Panc1 (cell line): ENCODE measurements at regions not wholly inside any gene's neighbourhood (a gene's known extent, or its start where the extent isn't known, plus 50 kb on each side); places are given as distances from the start of the nearest gene placed in this dataset.

Experiments
- ATAC-seq: fragments of 200-7000 bp; cut with Tn5 transposase; 2 replicates; pipeline ENCODE4 v1.9.1; 2020; ENCODE audit warnings: mild to moderate bottlenecking, moderate library complexity
- BruUV-seq: library from RNA; stranded (reverse); fragments of 400-500 nt; replicated peaks from 2 replicates; lab custom pipeline; 2021; lab: Mats Ljungman, UMichigan
- CTCF ChIA-PET: fragments of 300-600 bp; sonication (Branson Sonifier 250); formaldehyde crosslinking; loops from one replicate; lab custom pipeline; 2022; ENCODE audit warnings: antibody characterized with exemption; lab: Charles Lee
- POLR2A ChIA-PET: fragments of 300-600 bp; sonication (Branson Sonifier 250); formaldehyde crosslinking; loops from one replicate; lab custom pipeline; 2022; ENCODE audit warnings: antibody characterized with exemption; lab: Charles Lee
- DNase-seq: peaks from one replicate; pipeline ENCODE4 v3.0.0-alpha.2; 2010; ENCODE audit warnings: low read depth, low spot score
- H3K27ac ChIP-seq: 2 replicates; pipeline ENCODE4 v1.5.1; 2011; ENCODE audit warnings: mild to moderate bottlenecking, low read length, inconsistent platforms
- H3K27me3 ChIP-seq: fragments of 200-500 bp; sonication (Bioruptor generic); 2 replicates; pipeline ENCODE4 v1.6.0; 2014; ENCODE audit warnings: low read length, inconsistent platforms; ENCODE audit not compliant: control insufficient read depth, insufficient read depth
- H3K36me3 ChIP-seq: fragments of 200-500 bp; sonication (Bioruptor generic); 2 replicates; pipeline ENCODE4 v1.5.1; 2014; ENCODE audit warnings: inconsistent platforms, mild to moderate bottlenecking, low read length, moderate library complexity; ENCODE audit not compliant: control insufficient read depth, insufficient read depth
- H3K4me1 ChIP-seq: 2 replicates; pipeline ENCODE4 v1.5.1; 2011; ENCODE audit warnings: inconsistent platforms, mild to moderate bottlenecking, low read length, moderate library complexity; ENCODE audit not compliant: control insufficient read depth, insufficient read depth
- H3K4me3 ChIP-seq, 2 experiments: 2 replicates each; pipeline ENCODE4 v1.5.1; 2011 to 2012; ENCODE audit warnings: low read depth in 2 of 2, low read length in 2 of 2, mild to moderate bottlenecking in 2 of 2, inconsistent platforms in 1 of 2, moderate library complexity in 1 of 2
- H3K9me3 ChIP-seq: fragments of 200-500 bp; sonication (Bioruptor generic); 2 replicates; pipeline ENCODE4 v1.5.1; 2014; ENCODE audit warnings: low read depth, mild to moderate bottlenecking, inconsistent platforms, low read length, moderate library complexity; ENCODE audit not compliant: control insufficient read depth, insufficient read depth
- POLR2AphosphoS5 ChIP-seq: IDR thresholded peaks from 2 replicates; pipeline ENCODE4 v1.6.1; 2012; ENCODE audit warnings: mild to moderate bottlenecking, low read depth, low read length, moderate library complexity
- SIN3A ChIP-seq: IDR thresholded peaks from 2 replicates; pipeline ENCODE4 v1.6.1; 2012; ENCODE audit warnings: low read depth, mild to moderate bottlenecking, low read length, moderate library complexity, borderline replicate concordance; ENCODE audit not compliant: insufficient read depth
- TCF7L2 ChIP-seq: IDR thresholded peaks from 2 replicates; pipeline ENCODE4 v1.6.1; 2011; ENCODE audit warnings: mild to moderate bottlenecking, low read depth, low read length, inconsistent platforms
- in situ Hi-C: cut with HindIII; loops from 2 replicates; pipeline ENCODE4 v1.10.0; 2016; ENCODE audit warnings: low sequenced_read_pairs, low pct_unique_long_range_greater_than_20kb
- intact Hi-C: fragments of 100-400 bp; cut with micrococcal nuclease; formaldehyde crosslinking; loops from one replicate; pipeline ENCODE4 v1.10.0; 2022; ENCODE audit not compliant: unreplicated experiment
- TF ChIP-seq, protein P1 (sequence below): fragments of 450-650 bp; IDR thresholded peaks from 2 replicates; pipeline ENCODE4 v1.5.1; 2017; ENCODE audit warnings: mild to moderate bottlenecking
- TF ChIP-seq, protein P2 (sequence below), 2 experiments: IDR thresholded peaks; 2 replicates each; pipeline ENCODE4 v1.6.1; 2011 to 2012; ENCODE audit warnings: low read depth in 2 of 2, control low read depth in 1 of 2, low read length in 1 of 2, mild to moderate bottlenecking in 1 of 2, moderate library complexity in 1 of 2; ENCODE audit not compliant: insufficient read depth in 1 of 2

- H3K4me1 ChIP-seq, result no peaks in the 10 kb centered on the region
- H3K9me3 ChIP-seq, result no peaks in the 10 kb centered on the region
- ChIA-PET POLR2A (no interaction called here), CTCF (no interaction called here)
- no peak overlapping the region for H3K27ac ChIP-seq
- no peaks in the 10 kb centered on the region for H3K36me3 ChIP-seq
- H3K27me3 ChIP-seq, result no peaks in the 10 kb centered on the region
- TF ChIP-seq SIN3A (no peak), TCF7L2 (no peak), POLR2AphosphoS5 (no peak)
- TF ChIP-seq, protein P1, sequence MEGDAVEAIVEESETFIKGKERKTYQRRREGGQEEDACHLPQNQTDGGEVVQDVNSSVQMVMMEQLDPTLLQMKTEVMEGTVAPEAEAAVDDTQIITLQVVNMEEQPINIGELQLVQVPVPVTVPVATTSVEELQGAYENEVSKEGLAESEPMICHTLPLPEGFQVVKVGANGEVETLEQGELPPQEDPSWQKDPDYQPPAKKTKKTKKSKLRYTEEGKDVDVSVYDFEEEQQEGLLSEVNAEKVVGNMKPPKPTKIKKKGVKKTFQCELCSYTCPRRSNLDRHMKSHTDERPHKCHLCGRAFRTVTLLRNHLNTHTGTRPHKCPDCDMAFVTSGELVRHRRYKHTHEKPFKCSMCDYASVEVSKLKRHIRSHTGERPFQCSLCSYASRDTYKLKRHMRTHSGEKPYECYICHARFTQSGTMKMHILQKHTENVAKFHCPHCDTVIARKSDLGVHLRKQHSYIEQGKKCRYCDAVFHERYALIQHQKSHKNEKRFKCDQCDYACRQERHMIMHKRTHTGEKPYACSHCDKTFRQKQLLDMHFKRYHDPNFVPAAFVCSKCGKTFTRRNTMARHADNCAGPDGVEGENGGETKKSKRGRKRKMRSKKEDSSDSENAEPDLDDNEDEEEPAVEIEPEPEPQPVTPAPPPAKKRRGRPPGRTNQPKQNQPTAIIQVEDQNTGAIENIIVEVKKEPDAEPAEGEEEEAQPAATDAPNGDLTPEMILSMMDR, result no peak
- TF ChIP-seq, protein P2, sequence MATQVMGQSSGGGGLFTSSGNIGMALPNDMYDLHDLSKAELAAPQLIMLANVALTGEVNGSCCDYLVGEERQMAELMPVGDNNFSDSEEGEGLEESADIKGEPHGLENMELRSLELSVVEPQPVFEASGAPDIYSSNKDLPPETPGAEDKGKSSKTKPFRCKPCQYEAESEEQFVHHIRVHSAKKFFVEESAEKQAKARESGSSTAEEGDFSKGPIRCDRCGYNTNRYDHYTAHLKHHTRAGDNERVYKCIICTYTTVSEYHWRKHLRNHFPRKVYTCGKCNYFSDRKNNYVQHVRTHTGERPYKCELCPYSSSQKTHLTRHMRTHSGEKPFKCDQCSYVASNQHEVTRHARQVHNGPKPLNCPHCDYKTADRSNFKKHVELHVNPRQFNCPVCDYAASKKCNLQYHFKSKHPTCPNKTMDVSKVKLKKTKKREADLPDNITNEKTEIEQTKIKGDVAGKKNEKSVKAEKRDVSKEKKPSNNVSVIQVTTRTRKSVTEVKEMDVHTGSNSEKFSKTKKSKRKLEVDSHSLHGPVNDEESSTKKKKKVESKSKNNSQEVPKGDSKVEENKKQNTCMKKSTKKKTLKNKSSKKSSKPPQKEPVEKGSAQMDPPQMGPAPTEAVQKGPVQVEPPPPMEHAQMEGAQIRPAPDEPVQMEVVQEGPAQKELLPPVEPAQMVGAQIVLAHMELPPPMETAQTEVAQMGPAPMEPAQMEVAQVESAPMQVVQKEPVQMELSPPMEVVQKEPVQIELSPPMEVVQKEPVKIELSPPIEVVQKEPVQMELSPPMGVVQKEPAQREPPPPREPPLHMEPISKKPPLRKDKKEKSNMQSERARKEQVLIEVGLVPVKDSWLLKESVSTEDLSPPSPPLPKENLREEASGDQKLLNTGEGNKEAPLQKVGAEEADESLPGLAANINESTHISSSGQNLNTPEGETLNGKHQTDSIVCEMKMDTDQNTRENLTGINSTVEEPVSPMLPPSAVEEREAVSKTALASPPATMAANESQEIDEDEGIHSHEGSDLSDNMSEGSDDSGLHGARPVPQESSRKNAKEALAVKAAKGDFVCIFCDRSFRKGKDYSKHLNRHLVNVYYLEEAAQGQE (IDR thresholded peaks at IDR 0.05; ENCODE audit: insufficient read depth in 1 of 2, low read depth in 2 of 2, low read length in 1 of 2), result no peak
- in situ Hi-C loops, result no loop called here
- ATAC-seq, result no peak
- intact Hi-C loops, result no loop called here
- DNase-seq, result no peak
- no peak overlapping the region for H3K4me3 ChIP-seq
- no TSS peak for BruUV-seq
Measured at GRCh38 chr9:78893774-78894401, 597.0 kb downstream of the PSAT1 start.

GRCh38 chr9:78896479-78896878, 599.6 kb downstream of the PSAT1 start:
- H3K4me1 ChIP-seq, result no peaks in the 10 kb centered on the region
- TF ChIP-seq POLR2AphosphoS5, result no peak
- TF ChIP-seq TCF7L2, result no peak
- TF ChIP-seq, protein P1, result no peak
- TF ChIP-seq SIN3A, result no peak
- TF ChIP-seq, protein P2 (IDR thresholded peaks at IDR 0.05; ENCODE audit: insufficient read depth in 1 of 2, low read depth in 2 of 2, low read length in 1 of 2), result no peak
- no TSS peak for BruUV-seq
- H3K27me3 ChIP-seq, result no peaks in the 10 kb centered on the region
- ChIA-PET POLR2A (no interaction called here), CTCF (no interaction called here)
- H3K27ac ChIP-seq, result no peak overlapping the region
- intact Hi-C loops, result no loop called here
- H3K36me3 ChIP-seq, result no peaks in the 10 kb centered on the region
- no peak for ATAC-seq
- in situ Hi-C loops, result no loop called here
- no peaks in the 10 kb centered on the region for H3K9me3 ChIP-seq
- DNase-seq, result no peak
- no peak overlapping the region for H3K4me3 ChIP-seq
